HEK293 (cell line): ENCODE measurements at regions not wholly inside any gene's neighbourhood (a gene's known extent, or its start where the extent isn't known, plus 50 kb on each side); places are given as distances from the start of the nearest gene placed in this dataset.

Experiments used
- CTCF ChIA-PET: fragments of 350-600 bp; formaldehyde crosslinking; extraction: SDS; loops from one replicate; lab custom pipeline; 2021; ENCODE audit warnings: antibody characterized with exemption; lab: Yijun Ruan, JAX
- POLR2A ChIA-PET: fragments of 300-600 bp; formaldehyde crosslinking; extraction: SDS; loops from one replicate; lab custom pipeline; 2020; ENCODE audit warnings: antibody characterized with exemption, inconsistent platforms; lab: Yijun Ruan, JAX
- H3K27ac ChIP-seq: fragments of 200-500 bp; sonication (Bioruptor generic); 2 replicates; pipeline ENCODE4 v1.5.1; 2014; ENCODE audit warnings: low read depth, low read length, control low read depth, inconsistent platforms; ENCODE audit errors: extremely low read depth
- H3K36me3 ChIP-seq, 2 experiments: fragments of 200-500 bp in 1 of 2; sonication (Bioruptor generic) in 1 of 2; 1 replicate in 1 of 2; 2 replicates in 1 of 2; pipeline ENCODE4 v1.5.1; 2014 to 2017; ENCODE audit warnings: inconsistent platforms in 2 of 2, low read length in 2 of 2; ENCODE audit not compliant: control insufficient read depth in 2 of 2, insufficient read depth in 1 of 2
- H3K4me1 ChIP-seq: fragments of 200-500 bp; sonication (Bioruptor generic); 2 replicates; pipeline ENCODE4 v1.5.1; 2014; ENCODE audit warnings: mild to moderate bottlenecking, low read length, inconsistent platforms; ENCODE audit not compliant: control insufficient read depth, insufficient read depth
- H3K4me3 ChIP-seq: 2 replicates; pipeline ENCODE4 v1.5.1; 2011; ENCODE audit warnings: low read depth, mild to moderate bottlenecking, control low read depth, low read length, moderate library complexity
- H3K9me3 ChIP-seq: fragments of 200-500 bp; sonication (Bioruptor generic); 2 replicates; pipeline ENCODE4 v1.5.1; 2014; ENCODE audit warnings: low read depth, low read length, inconsistent platforms; ENCODE audit not compliant: control insufficient read depth, insufficient read depth
- HOXC10 ChIP-seq: sonication (generic); formaldehyde crosslinking; IDR thresholded peaks from 2 replicates; pipeline ENCODE4 v1.8.1; 2023; ENCODE audit warnings: mild to moderate bottlenecking, missing genetic modification reagents
- KLF1 ChIP-seq: fragments of 450-650 bp; formaldehyde crosslinking; IDR thresholded peaks from 2 replicates; pipeline ENCODE4 v1.5.1; 2016; ENCODE audit warnings: missing biosample characterization, missing genetic modification characterization
- OVOL3 ChIP-seq: fragments of 450-650 bp; formaldehyde crosslinking; IDR thresholded peaks from 2 replicates; pipeline ENCODE4 v1.5.1; 2016; ENCODE audit warnings: missing biosample characterization, missing genetic modification characterization
- SETDB1 ChIP-seq: IDR thresholded peaks from one replicate; pipeline ENCODE4 v1.6.1; 2017; ENCODE audit warnings: mild to moderate bottlenecking, low read length, moderate library complexity, mixed read lengths; ENCODE audit not compliant: insufficient read length
- YY1 ChIP-seq: fragments of 450-650 bp; formaldehyde crosslinking; IDR thresholded peaks from 2 replicates; pipeline ENCODE4 v1.5.1; 2018; ENCODE audit warnings: missing biosample characterization, missing genetic modification characterization
- ZNF221 ChIP-seq: fragments of 450-650 bp; formaldehyde crosslinking; IDR thresholded peaks from 2 replicates; pipeline ENCODE4 v1.5.1; 2017; ENCODE audit warnings: missing biosample characterization, missing genetic modification characterization, borderline replicate concordance
- ZNF335 ChIP-seq: fragments of 450-650 bp; formaldehyde crosslinking; conservative IDR thresholded peaks from 2 replicates; pipeline ENCODE4 v1.5.1; 2016; ENCODE audit warnings: missing biosample characterization, missing genetic modification characterization
- ZNF433 ChIP-seq: fragments of 450-650 bp; formaldehyde crosslinking; IDR thresholded peaks from 2 replicates; pipeline ENCODE4 v1.5.1; 2016; ENCODE audit warnings: missing biosample characterization, missing genetic modification characterization, low read depth
- ZNF510 ChIP-seq: fragments of 450-650 bp; formaldehyde crosslinking; IDR thresholded peaks from 2 replicates; pipeline ENCODE4 v1.5.1; 2018; ENCODE audit warnings: mild to moderate bottlenecking, missing genetic modification characterization, missing biosample characterization; ENCODE audit not compliant: insufficient replicate concordance
- ZNF521 ChIP-seq: fragments of 450-650 bp; formaldehyde crosslinking; IDR thresholded peaks from 2 replicates; pipeline ENCODE4 v1.5.1; 2017; ENCODE audit warnings: missing biosample characterization, mild to moderate bottlenecking, missing genetic modification characterization
- ZNF626 ChIP-seq: fragments of 450-650 bp; sonication (Bioruptor Pico); formaldehyde crosslinking; IDR thresholded peaks from 2 replicates; pipeline ENCODE4 v1.5.1; 2018; ENCODE audit warnings: missing biosample characterization, missing genetic modification characterization, inconsistent platforms
- ZNF654 ChIP-seq: fragments of 450-650 bp; formaldehyde crosslinking; IDR thresholded peaks from 2 replicates; pipeline ENCODE4 v1.5.1; 2016; ENCODE audit warnings: low read depth, missing biosample characterization, missing genetic modification characterization
- ZNF660 ChIP-seq: fragments of 450-650 bp; IDR thresholded peaks from 2 replicates; pipeline ENCODE4 v1.5.1; 2018; ENCODE audit warnings: missing biosample characterization, mild to moderate bottlenecking, missing genetic modification characterization
- ZNF792 ChIP-seq: fragments of 450-650 bp; formaldehyde crosslinking; IDR thresholded peaks from 2 replicates; pipeline ENCODE4 v1.5.1; 2016; ENCODE audit warnings: missing biosample characterization, missing genetic modification characterization
- TF ChIP-seq, protein P1 (sequence below): fragments of 450-650 bp; formaldehyde crosslinking; IDR thresholded peaks from 2 replicates; pipeline ENCODE4 v1.5.1; 2016; ENCODE audit warnings: missing biosample characterization, missing genetic modification characterization
- TF ChIP-seq, protein P2 (sequence below): fragments of 450-650 bp; formaldehyde crosslinking; IDR thresholded peaks from 2 replicates; pipeline ENCODE4 v1.5.1; 2016; ENCODE audit warnings: missing biosample characterization, missing genetic modification characterization

DNA sequence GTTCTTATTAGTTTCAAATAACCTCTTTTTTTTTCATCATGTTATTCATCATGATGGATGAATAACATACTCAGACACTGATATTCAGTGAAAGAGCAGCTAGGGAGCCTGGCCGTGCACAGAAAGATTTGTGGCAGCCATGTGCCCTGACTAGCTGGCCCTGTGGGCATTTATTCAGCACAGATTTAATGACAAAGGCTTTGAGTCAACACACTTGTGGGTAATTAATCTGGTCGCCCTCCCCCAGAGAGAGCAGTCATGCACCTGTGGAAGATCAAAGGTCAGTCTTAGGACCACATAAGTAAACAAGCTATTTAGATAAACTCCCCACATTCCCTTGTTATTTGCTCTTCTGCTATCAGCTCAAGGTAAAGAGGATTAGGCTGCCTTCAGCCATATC, 153.2 kb upstream of the HMCN1 start:
- no peaks in the 10 kb centered on the region for H3K4me1 ChIP-seq

DNA sequence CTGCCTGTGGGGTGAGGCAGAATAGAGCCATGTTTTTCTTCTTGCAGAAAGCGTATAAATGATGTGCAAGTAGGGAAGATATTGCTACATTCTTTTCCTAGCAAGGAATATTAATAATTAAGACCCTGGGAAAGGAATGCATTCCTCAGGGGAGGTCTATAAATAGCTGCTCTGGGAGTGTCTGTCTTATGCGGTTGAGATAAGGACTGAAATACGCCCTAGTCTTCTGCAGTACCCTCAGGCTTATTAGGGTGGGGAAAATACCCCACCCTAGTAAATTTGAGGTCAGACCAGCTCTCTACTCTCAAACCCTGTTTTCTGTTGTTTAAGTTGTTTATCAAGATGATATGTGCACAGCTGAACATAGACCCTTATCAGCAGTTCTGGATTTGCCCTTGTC, 155.9 kb upstream of the HMCN1 start:
- no peaks in the 10 kb centered on the region for H3K36me3 ChIP-seq
- POLR2A ChIA-PET = no interaction called here
- no peak overlapping the region for H3K27ac ChIP-seq
- CTCF ChIA-PET = interaction anchor here (0.7 kb wide), 1 partner anchor 16 kb away, joined by 3 read pairs; no protein-coding TSS in a partner anchor
- H3K9me3 ChIP-seq = no peaks in the 10 kb centered on the region
- TF ChIP-seq ZNF626 (0 out of 2 replicates have a peak, but pooled peaks have one; percentile 26), YY1 (no peak), ZNF510 (peak; percentile 31), ZNF660 (tag by site-specific recombination) (no peak), SETDB1 (peak; percentile 81), HOXC10 (CRISPR knock-in tag) (no peak)
- no peak overlapping the region for H3K4me3 ChIP-seq
- no peaks in the 10 kb centered on the region for H3K4me1 ChIP-seq

More for the DNA sequence above, 153.2 kb upstream of the HMCN1 start:
- ChIA-PET POLR2A (interaction anchor here (0.7 kb wide), 1 partner anchor 15 kb away, joined by 4 read pairs; no protein-coding TSS in a partner anchor), CTCF (interaction anchor here (3.9 kb wide), 1 partner anchor 15 kb away, joined by 15 read pairs; no protein-coding TSS in a partner anchor)
- TF ChIP-seq ZNF433 = no peak
- no peak for TF ChIP-seq ZNF335 (tag by site-specific recombination)
- no peak for TF ChIP-seq ZNF654 (tag by site-specific recombination)
- TF ChIP-seq, protein P1, sequence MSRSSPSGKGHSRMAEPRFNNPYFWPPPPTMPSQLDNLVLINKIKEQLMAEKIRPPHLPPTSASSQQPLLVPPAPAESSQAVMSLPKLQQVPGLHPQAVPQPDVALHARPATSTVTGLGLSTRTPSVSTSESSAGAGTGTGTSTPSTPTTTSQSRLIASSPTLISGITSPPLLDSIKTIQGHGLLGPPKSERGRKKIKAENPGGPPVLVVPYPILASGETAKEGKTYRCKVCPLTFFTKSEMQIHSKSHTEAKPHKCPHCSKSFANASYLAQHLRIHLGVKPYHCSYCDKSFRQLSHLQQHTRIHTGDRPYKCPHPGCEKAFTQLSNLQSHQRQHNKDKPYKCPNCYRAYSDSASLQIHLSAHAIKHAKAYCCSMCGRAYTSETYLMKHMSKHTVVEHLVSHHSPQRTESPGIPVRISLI (tag by site-specific recombination) = no peak
- no peak for TF ChIP-seq ZNF792
- TF ChIP-seq ZNF521 = no peak
- no peak for TF ChIP-seq KLF1 (tag by site-specific recombination)
- Histone ChIP-seq H3K9me3 (no peaks in the 10 kb centered on the region), H3K36me3 (no peaks in the 10 kb centered on the region), H3K27ac (no peak overlapping the region), H3K4me3 (no peak overlapping the region)

DNA sequence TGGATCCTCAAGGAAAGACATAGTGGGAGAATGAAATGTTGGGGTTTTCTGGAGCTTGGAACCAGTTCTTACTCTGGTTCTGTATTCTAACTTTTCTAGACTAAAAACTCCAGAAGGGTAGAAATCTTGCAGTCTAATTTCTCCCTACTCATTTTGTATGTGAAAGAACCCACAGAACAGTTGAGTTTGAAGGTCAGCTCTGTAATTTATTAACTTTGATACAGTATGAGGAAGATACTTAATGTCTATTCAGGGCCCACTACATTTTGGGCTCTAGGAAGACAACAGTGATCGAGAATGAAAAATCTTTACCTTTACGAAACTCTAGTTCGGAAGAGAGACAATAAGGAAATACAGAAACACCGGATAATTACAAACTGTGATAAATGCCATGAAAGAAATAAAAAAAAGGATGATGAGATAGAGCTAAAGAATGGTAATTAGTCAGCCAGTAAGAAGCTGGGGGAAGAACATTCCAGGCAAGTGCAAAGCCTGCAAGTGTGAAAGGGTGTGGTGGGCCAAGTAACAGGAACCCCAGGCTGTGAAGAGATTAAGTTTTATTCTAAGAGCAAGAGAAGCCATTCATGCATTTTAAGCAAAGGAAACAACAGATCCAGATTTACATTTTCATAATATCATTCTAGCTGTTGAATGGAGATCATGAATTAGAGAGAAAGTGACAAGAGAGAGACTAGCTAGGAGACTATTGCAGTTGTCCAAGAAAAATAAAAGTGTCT, 159.9 kb upstream of the HMCN1 start:
- H3K4me1 ChIP-seq = no peaks in the 10 kb centered on the region
- POLR2A ChIA-PET = no interaction called here
- H3K4me3 ChIP-seq = no peak overlapping the region
- CTCF ChIA-PET = interaction anchor here (0.6 to 1.8 kb wide), 4 partner anchors 21 to 404 kb away, joined by 3 to 10 read pairs (median 4); no protein-coding TSS in a partner anchor
- TF ChIP-seq, protein P2, sequence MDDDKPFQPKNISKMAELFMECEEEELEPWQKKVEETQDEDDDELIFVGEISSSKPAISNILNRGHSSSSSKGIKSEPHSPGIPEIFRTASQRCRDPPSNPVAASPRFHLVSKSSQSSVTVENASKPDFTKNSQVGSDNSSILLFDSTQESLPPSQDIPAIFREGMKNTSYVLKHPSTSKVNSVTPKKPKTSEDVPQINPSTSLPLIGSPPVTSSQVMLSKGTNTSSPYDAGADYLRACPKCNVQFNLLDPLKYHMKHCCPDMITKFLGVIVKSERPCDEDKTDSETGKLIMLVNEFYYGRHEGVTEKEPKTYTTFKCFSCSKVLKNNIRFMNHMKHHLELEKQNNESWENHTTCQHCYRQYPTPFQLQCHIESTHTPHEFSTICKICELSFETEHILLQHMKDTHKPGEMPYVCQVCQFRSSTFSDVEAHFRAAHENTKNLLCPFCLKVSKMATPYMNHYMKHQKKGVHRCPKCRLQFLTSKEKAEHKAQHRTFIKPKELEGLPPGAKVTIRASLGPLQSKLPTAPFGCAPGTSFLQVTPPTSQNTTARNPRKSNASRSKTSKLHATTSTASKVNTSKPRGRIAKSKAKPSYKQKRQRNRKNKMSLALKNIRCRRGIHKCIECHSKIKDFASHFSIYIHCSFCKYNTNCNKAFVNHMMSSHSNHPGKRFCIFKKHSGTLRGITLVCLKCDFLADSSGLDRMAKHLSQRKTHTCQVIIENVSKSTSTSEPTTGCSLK (tag by site-specific recombination) = no peak
- TF ChIP-seq OVOL3 (tag by site-specific recombination) (no peak), ZNF221 (tag by site-specific recombination) (no peak)
- TF ChIP-seq, all 188 proteins: peak for 0
- H3K36me3 ChIP-seq = no peaks in the 10 kb centered on the region
- H3K9me3 ChIP-seq = no peaks in the 10 kb centered on the region
- H3K27ac ChIP-seq = no peak overlapping the region
